Stimulated activated naive CD4-positive, alpha-beta T cell (primary cell): ENCODE measurements at regions not wholly inside any gene's neighbourhood (a gene's known extent, or its start where the extent isn't known, plus 50 kb on each side); places are given as distances from the start of the nearest gene placed in this dataset.
"Not testable (repeated sequence)": the region's sequence is repeated elsewhere in the genome, so short reads cannot be mapped to it uniquely, and the experiment has no call there.

Experiments
- DNase-seq, 6 experiments: peaks; one replicate each; lab custom pipeline; 2025; lab: John Stamatoyannopoulos, UW

- DNase-seq = not testable (repeated sequence)
These were observed 168.5 kb upstream of the ZNF337 start for GRCh38 chr20:25864963-25865714.

GRCh38 chr20:25864326-25864962 is 167.8 kb upstream of the ZNF337 start:
- no peak for DNase-seq

- no peak for DNase-seq
These were observed 167.1 kb upstream of the ZNF337 start for GRCh38 chr20:25863536-25864325.

GRCh38 chr20:25862967-25863530 is 166.4 kb upstream of the ZNF337 start:
- peak; percentile 49 to 79 (median 72) for DNase-seq

- no peak for DNase-seq
These were observed 164.0 kb upstream of the ZNF337 start for GRCh38 chr20:25860531-25861150.

- DNase-seq = peak; percentile 13 to 89 (median 76)
These were observed 163.2 kb upstream of the ZNF337 start for GRCh38 chr20:25859649-25860530.

- no peak for DNase-seq
These were observed 162.1 kb upstream of the ZNF337 start for GRCh38 chr20:25858495-25859425.

GRCh38 chr20:25857091-25857788 is 160.6 kb upstream of the ZNF337 start:
- DNase-seq = not testable (repeated sequence)

GRCh38 chr20:25856256-25856884 is 159.7 kb upstream of the ZNF337 start:
- DNase-seq = no peak

- DNase-seq = not testable (repeated sequence)
These were observed 159.0 kb upstream of the ZNF337 start for GRCh38 chr20:25855451-25856156.

GRCh38 chr20:25854666-25855065 is 158.0 kb upstream of the ZNF337 start:
- not testable (repeated sequence) for DNase-seq

- peak; percentile 43 to 85 (median 66) for DNase-seq
These were observed 157.2 kb upstream of the ZNF337 start for GRCh38 chr20:25853718-25854388.

GRCh38 chr20:25852968-25853717 is 156.5 kb upstream of the ZNF337 start:
- DNase-seq = not testable (repeated sequence)

- not testable (repeated sequence) for DNase-seq
These were observed 153.5 kb upstream of the ZNF337 start for GRCh38 chr20:25850133-25850532.

- DNase-seq = no peak
These were observed 151.6 kb upstream of the ZNF337 start for GRCh38 chr20:25848222-25848621.

- DNase-seq = not testable (repeated sequence)
These were observed 148.0 kb upstream of the ZNF337 start for GRCh38 chr20:25844640-25845039.

- not testable (repeated sequence) for DNase-seq
These were observed 116.9 kb upstream of the ZNF337 start for GRCh38 chr20:25813511-25813910.
